Adrenal gland (tissue), 9 donors: ENCODE measurements at regions not wholly inside any gene's neighbourhood (a gene's known extent, or its start where the extent isn't known, plus 50 kb on each side); places are given as distances from the start of the nearest gene placed in this dataset.

Experiments used
- DNase-seq, 7 donors: peaks; one replicate each; pipeline ENCODE4 v3.0.0-alpha.2; 2019 to 2020
- H3K27ac ChIP-seq, 5 donors: fragments of 200-600 bp; sonication (generic) in 4 of 5; 1 replicate in 3 of 5; 2 replicates in 2 of 5; pipeline versions ENCODE4 v1.5.1 to v1.8.0; 2016 to 2020; ENCODE audit warnings: mild to moderate bottlenecking in 1 of 5
- H3K27me3 ChIP-seq: fragments of 200-600 bp; 2 replicates; pipeline ENCODE4 v1.8.0; 2021
- H3K36me3 ChIP-seq, 2 donors: fragments of 200-600 bp; replicated peaks in 1 of 2; 1 replicate in 1 of 2; 2 replicates in 1 of 2; pipeline versions ENCODE4 v1.5.1 to v1.8.0; 2018 to 2022
- H3K4me1 ChIP-seq, 2 donors: fragments of 200-600 bp; replicated peaks in 1 of 2; 1 replicate in 1 of 2; 2 replicates in 1 of 2; pipeline versions ENCODE4 v1.5.1 to v1.8.0; 2018 to 2021
- H3K4me3 ChIP-seq, 4 donors: fragments of 200-600 bp; sonication (generic) in 3 of 4; one replicate each; pipeline ENCODE4 v1.5.1; 2016 to 2018
- H3K9me3 ChIP-seq, 3 donors: fragments of 200-600 bp; sonication (generic) in 1 of 3; replicated peaks in 1 of 3; 1 replicate in 2 of 3; 2 replicates in 1 of 3; pipeline versions ENCODE4 v1.5.1 to v1.8.0; 2016 to 2021
- CTCF ChIP-seq, 6 experiments: fragments of 450-650 bp in 4 of 6; fragments of 200-600 bp in 2 of 6; sonication (generic) in 1 of 6; IDR thresholded peaks; 1 replicate in 5 of 6; 2 replicates in 1 of 6; pipeline versions ENCODE4 v1.5.1 to v1.8.0; 2016 to 2021; ENCODE audit warnings: antibody characterized with exemption in 6 of 6, mild to moderate bottlenecking in 2 of 6, moderate library complexity in 1 of 6
- POLR2A ChIP-seq, 2 donors: fragments of 450-650 bp; IDR thresholded peaks; one replicate each; pipeline ENCODE4 v1.6.1; 2017; ENCODE audit warnings: antibody characterized with exemption in 2 of 2, mild to moderate bottlenecking in 2 of 2, moderate library complexity in 1 of 2
- WGBS, 4 donors: extraction: QIAGEN DNeasy Blood & Tissue Kit in 2 of 4; methylation state at CpG; one replicate each; pipeline versions ENCODE4 v1.1.5 to v1.1.7; 2013 to 2017; 5-methylcytosine and 5-hydroxymethylcytosine counted together
- intact Hi-C, 2 donors: fragments of 100-400 bp; cut with DNase I; formaldehyde crosslinking; loops; one replicate each; pipeline versions ENCODE4 v1.14.1 to v1.15.0; 2022 to 2023
- donor health status: healthy with polysubstance abuse.
- donor health status: Bipolar disorder and iron deficiency.
- donor health status: DM: yes; HTN: yes; CAD: no.
- donor health status: DM: no; HTN: no; CAD: no.
- donor health status: DM: no; HTN: no; CAD: no.

- H3K36me3 ChIP-seq: no peaks in the 10 kb centered on the region
- H3K4me3 ChIP-seq: no peak overlapping the region
- H3K27me3 ChIP-seq: no peaks in the 10 kb centered on the region
- H3K27ac ChIP-seq: no peak overlapping the region
- 92 to 94% (median 93%) methylated on average over 6 of the region's 6 CpGs for WGBS, 4 donors
- no peaks in the 10 kb centered on the region for H3K9me3 ChIP-seq
- no peaks in the 10 kb centered on the region for H3K4me1 ChIP-seq
- DNase-seq: no peak
- intact Hi-C loops: no loop called here
- TF ChIP-seq POLR2A (IDR thresholded peaks at IDR 0.05) (no peak), CTCF (IDR thresholded peaks at IDR 0.05) (no peak)
Observed at GRCh38 chr10:91137011-91137643, 83.3 kb upstream of the PCGF5 start.

- Histone ChIP-seq H3K4me3 (no peak overlapping the region), H3K9me3 (no peaks in the 10 kb centered on the region), H3K36me3 (no peaks in the 10 kb centered on the region), H3K27me3 (no peaks in the 10 kb centered on the region), H3K4me1 (no peaks in the 10 kb centered on the region), H3K27ac (no peak overlapping the region)
- WGBS, 4 donors: 25 to 38% (median 32%) methylated on average over 1 of the region's 1 CpG
- peak in 2 of 7 donors; percentile 22 to 23 for DNase-seq
- intact Hi-C loops: no loop called here
- TF ChIP-seq POLR2A (IDR thresholded peaks at IDR 0.05) (no peak), CTCF (IDR thresholded peaks at IDR 0.05) (no peak)
Observed at GRCh38 chr10:91137822-91138221, 82.6 kb upstream of the PCGF5 start.

GRCh38 chr10:91140995-91141549 is 79.4 kb upstream of the PCGF5 start:
- Histone ChIP-seq H3K4me1 (no peaks in the 10 kb centered on the region), H3K36me3 (no peaks in the 10 kb centered on the region), H3K27ac (no peak overlapping the region), H3K27me3 (no peaks in the 10 kb centered on the region), H3K9me3 (no peaks in the 10 kb centered on the region), H3K4me3 (no peak overlapping the region)
- no peak for TF ChIP-seq CTCF (IDR thresholded peaks at IDR 0.05)
- TF ChIP-seq POLR2A (IDR thresholded peaks at IDR 0.05): no peak
- no peak for DNase-seq
- intact Hi-C loops: no loop called here
- 73 to 81% (median 79%) methylated on average over 6 of the region's 6 CpGs for WGBS, 4 donors

GRCh38 chr10:91144961-91145360 is 75.5 kb upstream of the PCGF5 start:
- no peaks in the 10 kb centered on the region for H3K9me3 ChIP-seq
- no peaks in the 10 kb centered on the region for H3K4me1 ChIP-seq
- no peaks in the 10 kb centered on the region for H3K27me3 ChIP-seq
- 25 to 77% (median 71%) methylated on average over 1 of the region's 1 CpG for WGBS, 4 donors
- intact Hi-C loops: no loop called here
- H3K27ac ChIP-seq: no peak overlapping the region
- no peaks in the 10 kb centered on the region for H3K36me3 ChIP-seq
- TF ChIP-seq CTCF (IDR thresholded peaks at IDR 0.05): no peak
- no peak for TF ChIP-seq POLR2A (IDR thresholded peaks at IDR 0.05)
- H3K4me3 ChIP-seq: no peak overlapping the region
- DNase-seq: peak in 2 of 7 donors; percentile 12 to 21
